Glomerular endothelial cell (primary cell): ENCODE measurements at regions not wholly inside any gene's neighbourhood (a gene's known extent, or its start where the extent isn't known, plus 50 kb on each side); places are given as distances from the start of the nearest gene placed in this dataset.
"Not testable (repeated sequence)": the region's sequence is repeated elsewhere in the genome, so short reads cannot be mapped to it uniquely, and the experiment has no call there.

Source experiments
- DNase-seq: peaks from one replicate; pipeline ENCODE4 v3.0.0-alpha.2; 2011; ENCODE audit warnings: low read depth, low spot score; ENCODE audit errors: extremely low read depth

DNA sequence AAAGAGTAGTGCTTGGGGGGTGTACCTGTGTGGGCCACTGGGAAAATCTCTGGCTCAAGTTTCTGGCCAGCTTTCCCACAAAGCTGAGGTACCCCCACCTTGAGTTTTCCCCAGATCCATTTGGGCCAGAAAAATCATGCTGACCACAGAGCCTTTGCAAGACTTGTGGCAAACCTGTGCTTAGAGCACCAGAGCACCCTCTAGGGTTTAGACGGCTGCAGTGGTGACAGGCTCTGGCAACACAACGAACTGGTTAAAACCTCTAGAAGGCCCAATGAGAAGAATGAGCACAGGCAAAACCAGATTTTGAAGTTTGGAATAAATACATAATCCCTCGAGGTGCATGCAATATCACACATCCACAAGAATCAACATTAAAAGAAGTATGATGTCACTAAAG is 290.7 kb upstream of the FOLH1 start:
- no peak for DNase-seq

DNA sequence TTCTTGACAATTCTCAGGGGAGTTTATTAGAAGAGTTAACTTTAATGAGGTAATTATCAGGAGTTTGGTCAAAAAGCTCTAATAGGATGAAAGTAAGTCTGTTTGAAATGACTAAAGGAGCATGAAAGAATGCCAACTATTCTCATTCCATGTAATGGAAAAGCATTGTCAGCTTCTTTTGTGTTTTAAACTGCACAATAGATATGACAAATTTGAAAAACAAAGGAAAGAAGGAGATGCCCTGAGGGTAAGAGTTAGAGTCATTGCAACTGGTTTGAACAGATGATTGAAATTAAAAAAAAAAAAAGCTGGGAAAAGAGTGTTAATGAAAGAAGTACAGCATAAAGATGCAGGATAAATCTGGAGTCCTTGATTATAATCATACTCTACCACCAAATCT is 296.8 kb upstream of the FOLH1 start:
- DNase-seq, result no peak

DNA sequence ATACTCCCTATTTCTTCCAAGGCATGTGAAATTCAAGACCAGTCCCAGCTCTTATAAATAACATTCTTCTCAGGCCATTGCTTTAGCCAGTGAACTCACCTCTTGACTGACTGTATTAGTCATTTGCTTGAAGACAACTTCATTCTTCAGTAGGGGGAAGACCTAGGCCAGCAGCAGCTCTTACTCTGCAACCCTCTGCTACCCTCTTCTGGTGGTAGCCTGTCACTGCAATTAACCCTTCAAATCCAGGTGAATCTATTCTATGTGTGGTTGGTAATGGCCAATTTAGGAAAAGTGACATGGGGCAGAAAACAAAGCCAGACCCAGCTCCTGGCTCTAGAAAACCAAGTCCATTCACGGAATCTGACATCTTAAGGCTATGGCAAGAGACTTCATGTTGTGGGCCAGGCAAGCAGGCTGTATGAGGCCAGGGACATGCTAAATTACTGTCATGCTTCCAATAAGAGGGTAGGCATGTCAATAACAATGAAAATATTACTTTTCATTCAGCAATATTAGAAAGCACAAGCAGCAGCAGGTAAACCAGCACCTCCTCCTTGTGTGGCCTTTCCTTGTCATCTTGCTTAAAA is 317.9 kb upstream of the FOLH1 start:
- peak; percentile 2 for DNase-seq

DNA sequence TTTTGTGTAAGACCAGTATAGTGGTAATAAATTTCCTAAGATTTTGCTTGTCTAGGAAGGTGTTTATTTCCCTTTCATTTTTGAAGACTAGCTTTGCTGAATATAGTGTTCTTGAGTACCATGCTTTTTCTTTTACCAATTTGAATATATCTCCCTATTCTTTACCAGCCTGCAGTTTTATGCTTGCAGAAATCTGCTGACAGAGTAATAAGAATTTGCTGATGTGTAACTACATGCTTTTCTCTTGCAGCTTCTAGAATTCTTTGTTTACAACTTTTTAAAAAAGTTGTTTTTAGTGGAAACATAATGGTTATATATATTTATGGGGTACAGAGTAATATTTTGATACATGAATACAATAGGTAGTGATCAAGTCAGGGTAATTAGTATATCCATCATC is 324.8 kb upstream of the FOLH1 start:
- DNase-seq, result no peak

DNA sequence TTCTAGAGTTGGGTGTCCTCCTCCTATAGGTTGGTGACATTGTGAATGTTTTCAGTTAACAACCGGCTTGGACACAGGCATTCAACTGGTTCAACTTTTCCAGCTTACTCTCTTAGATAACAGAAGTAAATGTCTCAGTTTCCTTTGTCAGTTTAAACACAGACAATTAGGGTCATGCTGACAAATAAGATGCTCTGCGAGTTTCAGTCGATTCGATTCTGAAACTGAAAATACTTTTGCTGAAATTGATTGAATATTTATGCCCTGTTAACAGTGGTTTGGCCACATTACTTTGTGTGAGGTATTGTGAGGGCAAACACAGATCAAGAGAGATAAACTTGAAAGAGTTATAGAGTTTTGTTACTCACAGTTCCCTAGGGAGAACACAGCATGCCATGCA is 330.5 kb upstream of the FOLH1 start:
- DNase-seq, result not testable (repeated sequence)

DNA sequence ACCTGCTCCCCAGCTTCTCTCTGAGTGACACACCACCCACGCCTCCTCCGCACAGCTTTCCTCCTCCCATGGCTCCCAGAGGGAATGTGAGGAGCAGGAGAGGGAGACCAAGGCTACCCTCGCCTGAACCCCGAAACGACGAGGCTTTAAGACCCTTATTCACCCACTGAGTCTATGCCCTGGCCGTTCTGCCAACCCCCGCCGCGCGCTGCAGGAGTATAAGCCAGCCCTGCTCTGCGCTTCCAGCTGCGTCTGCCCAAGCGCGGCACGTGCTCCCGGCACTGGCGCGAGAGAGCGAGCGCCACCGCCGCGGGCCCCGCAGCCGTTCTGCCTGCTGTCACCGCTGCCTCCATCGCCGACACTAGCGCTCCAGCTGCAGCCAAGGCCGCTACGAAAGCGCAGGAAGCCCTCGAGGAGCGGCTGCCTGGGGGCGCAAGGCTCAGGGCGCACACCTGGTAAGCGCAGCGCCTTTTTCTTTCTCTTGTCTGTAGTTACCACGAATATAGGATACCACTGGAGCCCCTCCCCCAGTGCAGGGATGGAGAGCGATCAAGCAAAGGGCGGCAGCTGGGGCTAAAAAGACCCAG is 350.0 kb upstream of the FOLH1 start:
- not testable (repeated sequence) for DNase-seq

DNA sequence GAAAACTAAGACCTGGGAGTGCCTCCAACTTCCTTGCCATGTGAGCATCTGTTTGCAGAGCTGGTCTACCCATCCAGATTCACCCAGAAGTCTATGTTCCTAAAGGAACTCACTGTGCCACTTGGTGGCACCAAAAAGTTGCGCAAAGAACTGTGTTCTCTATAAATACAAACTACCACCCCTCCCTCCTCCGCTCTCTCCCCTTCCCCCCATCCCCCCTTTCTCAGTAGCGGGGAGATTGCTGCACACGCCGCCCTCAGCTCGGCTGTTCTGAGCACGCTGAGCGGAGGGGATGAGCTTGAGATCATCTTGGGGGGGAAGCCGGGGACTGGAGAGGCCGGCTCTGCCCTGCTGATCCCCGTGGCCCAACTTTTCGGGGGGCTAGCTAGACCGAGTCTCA is 352.2 kb upstream of the FOLH1 start:
- not testable (repeated sequence) for DNase-seq

DNA sequence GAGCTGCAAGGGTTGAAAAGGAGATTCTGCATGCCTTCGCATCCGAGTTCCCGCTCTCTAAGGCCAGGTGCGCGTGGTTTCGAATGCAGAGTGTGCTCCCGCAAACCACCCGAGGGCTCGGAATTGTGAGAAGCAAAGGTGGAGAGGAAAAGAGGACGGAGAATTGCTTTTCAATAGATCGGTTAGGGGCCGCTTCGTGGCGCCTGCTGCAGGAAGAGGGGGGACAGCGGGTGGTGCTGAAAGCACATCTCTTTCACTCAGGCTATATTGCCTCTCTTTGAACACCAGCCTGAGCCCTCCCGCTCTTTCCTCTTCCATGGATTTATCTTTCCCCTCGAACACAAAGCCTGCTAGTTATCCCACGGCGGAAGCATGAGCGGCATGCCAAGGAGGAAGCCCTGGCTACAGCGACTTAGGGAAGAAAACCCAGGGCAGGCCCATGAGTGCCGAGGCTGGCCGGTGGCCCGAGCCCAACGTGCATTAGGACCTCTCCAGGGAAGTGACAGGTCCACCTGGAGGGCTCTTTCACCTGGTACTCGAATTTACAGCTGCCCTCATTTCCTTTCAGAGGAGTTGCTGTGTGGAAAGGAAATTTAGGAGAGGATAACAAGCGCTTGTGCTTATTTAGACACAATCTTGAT is 353.0 kb upstream of the FOLH1 start:
- not testable (repeated sequence) for DNase-seq

DNA sequence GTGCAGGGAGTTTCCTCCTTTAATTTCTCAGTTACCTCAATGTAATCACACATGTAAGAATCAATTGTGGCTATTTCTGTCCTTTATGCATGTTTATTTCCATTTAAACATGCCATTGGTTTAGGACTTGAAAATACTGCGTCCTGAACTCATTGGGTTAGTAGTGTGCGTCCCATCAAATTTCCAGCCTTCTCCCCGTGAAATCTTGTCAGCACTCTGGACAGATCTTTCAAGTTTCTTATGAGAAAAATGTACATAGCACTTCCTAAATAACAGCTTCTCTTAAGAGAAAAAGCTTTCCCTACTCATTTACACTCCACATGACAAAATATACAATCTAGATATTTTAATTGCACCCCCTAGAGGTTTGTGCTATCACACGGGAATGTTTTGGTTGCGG is 353.9 kb upstream of the FOLH1 start:
- not testable (repeated sequence) for DNase-seq

DNA sequence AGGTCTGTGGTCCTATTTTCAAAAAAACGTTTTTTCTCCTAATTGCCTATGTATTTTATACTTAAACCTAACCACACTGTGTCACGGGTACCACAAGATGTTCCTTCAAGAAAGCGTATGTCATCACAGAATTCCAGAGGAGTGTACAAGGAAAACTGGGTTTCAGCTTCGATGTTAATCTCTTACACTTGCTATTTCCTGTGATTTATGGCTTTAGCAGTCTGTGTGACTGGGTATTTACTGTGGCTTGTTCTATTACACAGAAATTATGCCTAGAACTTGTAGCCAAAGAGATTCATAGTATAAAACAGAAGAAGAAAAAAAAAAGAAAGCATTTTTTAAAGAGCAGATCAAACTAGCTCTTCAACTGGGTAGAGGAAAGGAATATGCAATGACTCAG is 371.1 kb upstream of the FOLH1 start:
- not testable (repeated sequence) for DNase-seq

DNA sequence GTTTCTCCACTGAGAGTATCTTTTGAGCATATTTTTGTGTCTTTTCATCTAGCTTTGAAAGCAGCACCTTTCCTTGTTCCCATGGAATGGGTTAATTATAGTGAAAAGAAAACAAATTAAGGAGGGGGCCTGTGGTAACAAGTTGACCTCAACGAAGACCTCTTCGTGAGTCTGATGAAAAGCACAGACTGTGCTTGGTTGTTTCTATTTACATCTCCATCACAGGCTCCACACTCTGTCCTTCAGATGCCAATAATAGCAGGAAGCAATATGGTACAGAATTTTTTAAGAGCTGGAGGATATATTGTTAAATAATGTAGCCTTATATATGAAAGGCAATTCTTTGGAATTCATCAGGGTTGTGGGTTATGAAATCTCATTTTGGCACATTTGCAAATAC is 366.7 kb upstream of the OR4C13 start:
- DNase-seq, result not testable (repeated sequence)

DNA sequence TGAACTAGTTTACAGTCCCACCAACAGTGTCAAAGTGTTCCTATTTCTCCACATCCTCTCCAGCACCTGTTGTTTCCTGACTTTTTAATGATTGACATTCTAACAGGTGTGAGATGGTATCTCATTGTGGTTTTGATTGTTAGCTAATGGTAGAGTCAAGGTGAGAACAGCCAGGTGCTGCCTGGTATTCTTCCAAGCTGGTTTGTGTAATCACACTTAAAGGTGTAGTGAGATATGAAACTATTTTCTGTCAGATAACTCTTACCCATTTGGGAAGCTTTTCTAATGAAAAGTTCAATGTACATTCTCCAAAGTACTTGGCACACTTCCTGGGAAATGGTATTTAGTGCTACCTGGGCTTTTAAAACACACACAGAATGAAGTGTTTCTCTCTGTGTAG is 343.3 kb upstream of the OR4C13 start:
- not testable (repeated sequence) for DNase-seq

DNA sequence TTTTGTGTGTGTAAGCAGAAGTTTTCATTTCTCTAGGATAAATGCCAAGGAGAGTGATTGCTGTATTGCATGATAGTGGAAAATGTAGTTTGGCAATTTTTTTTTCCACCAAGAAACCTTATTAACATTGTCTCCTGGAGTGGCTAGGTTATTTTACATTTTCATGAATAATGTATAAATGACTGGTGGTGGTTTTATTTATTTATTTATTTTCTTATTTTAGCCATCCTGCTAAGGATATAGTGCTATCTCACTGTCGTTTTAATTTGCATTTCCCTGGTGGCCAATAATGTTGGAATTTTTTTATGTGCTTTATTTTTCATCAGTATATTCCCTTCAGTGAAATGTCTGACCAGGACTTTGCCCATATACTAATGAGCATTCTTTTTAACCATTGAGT is 328.3 kb upstream of the OR4C13 start:
- DNase-seq, result not testable (repeated sequence)

DNA sequence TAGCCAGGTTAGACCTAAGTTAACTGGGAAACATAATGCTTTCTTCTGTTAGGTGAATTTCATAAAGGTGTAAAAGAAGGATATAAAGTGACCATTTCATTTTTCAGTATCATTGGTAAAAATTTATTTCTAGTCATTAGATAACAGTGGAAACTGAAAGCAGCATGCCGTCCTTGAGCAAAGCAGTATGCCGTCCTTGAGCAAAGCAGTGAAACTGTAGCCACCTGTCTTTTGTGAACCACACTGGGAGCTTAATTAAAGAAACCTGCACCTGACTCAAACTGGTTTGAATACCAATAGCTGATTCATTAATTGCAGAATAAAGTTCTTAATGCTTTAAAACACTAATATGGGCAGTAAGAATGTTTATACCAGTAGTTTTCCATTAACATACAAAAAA is 281.5 kb upstream of the OR4C13 start:
- not testable (repeated sequence) for DNase-seq

DNA sequence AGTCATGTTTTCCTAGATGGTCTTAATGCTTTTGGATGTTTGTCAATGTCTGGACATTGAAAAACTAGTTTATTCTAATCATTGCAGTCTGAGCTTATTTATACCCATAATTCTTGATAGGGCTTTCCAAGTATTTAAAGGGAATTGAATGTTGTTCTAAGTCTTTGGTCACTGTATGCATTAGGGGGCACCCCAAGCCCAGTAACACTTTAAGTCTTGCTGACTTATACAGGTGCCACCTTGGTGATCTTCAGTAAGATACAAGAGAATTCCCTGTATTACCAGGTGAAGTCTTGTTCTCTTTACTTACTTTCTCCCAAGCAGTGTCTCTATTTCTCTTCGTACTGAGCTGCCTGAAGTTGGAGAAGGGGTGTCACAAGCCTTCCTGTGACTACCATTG is 250.1 kb upstream of the OR4C13 start:
- DNase-seq, result not testable (repeated sequence)

DNA sequence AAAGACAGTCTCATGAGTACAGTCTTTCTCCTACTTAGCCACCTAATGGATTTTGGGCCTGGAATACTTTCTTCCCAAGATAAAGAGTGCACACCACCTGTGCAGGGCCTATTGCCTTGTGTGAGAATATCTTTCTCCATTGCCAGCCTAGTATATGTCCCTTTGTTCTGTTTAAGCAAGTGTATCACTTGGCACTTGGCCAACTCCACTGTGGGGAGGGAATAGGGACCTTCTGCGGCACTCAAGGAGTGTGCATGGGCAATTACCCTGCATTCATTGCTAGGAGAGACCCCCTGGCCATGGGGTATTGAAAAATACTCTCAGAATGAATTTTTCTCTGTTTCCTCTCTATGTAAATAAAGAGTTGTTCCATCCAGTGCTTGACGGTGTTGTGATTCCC is 201.7 kb upstream of the OR4C13 start:
- DNase-seq, result not testable (repeated sequence)

DNA sequence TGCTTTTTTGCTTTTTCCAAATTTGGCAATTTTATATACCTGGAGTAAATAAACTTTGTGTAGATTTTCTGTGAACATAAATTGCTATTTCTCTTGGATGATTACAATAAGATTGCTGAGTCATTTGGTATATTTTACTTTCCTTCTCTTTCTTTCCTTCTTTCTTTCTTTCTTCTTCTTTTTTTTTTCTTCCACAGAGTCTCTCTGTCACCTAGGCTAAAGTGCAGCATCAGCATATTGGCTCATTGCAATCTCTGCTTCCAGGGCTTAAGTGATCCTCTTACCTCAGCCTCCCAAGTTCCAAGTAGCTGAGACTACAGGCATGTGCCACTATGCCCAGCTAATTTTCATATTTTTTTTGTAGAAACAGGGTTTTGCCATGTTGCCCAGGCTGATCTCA is 201.2 kb upstream of the OR4C13 start:
- DNase-seq, result not testable (repeated sequence)

DNA sequence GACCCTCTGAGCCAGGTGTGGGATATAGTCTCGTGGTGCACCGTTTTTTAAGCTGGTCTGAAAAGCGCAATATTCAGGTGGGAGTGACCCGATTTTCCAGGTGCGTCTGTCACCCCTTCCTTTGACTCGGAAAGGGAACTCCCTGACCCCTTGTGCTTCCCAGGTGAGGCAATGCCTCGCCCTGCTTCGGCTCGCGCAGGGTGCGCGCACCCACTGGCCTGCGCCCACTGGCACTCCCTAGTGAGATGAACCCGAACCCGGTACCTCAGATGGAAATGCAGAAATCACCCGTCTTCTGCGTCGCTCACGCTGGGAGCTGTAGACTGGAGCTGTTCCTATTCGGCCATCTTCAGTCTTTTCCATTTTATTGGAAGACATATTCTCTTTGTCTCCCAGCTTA is 171.4 kb upstream of the OR4C13 start:
- DNase-seq, result not testable (repeated sequence)

DNA sequence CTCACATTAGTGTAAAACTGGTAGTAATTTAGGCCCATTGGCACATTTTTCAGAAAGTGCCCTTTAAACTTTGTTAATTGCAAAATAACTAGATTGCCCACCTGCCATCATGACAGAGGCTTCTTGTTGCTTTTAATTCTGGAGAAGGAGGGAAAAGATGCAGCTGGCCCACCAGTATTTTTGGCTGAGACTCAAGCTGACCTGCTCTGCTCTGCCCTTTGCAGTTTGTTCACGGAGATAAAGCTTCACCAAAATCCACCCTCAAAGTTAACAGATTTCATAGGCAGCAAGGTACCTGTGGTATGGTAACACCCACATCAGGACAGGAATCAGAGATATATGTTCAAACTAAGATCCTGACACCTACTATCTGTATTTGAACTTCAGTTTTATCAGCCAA is 170.2 kb upstream of the OR4C13 start:
- not testable (repeated sequence) for DNase-seq

DNA sequence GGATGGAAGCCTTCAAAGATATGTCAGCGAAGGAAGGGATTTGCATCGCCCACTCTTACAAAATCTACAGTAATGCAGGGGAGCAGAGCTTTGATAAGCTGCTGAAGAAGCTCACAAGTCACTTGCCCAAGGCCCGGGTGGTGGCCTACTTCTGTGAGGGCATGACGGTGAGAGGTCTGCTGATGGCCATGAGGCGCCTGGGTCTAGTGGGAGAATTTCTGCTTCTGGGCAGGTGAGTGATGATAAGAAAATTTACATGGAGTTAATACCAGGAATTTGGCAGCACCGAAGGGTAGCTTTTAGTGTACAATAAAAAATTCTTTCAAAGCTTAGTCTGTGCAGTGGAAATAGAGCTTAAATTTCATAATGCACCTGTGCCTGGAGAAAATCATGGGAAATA is 168.3 kb upstream of the OR4C13 start:
- not testable (repeated sequence) for DNase-seq

DNA sequence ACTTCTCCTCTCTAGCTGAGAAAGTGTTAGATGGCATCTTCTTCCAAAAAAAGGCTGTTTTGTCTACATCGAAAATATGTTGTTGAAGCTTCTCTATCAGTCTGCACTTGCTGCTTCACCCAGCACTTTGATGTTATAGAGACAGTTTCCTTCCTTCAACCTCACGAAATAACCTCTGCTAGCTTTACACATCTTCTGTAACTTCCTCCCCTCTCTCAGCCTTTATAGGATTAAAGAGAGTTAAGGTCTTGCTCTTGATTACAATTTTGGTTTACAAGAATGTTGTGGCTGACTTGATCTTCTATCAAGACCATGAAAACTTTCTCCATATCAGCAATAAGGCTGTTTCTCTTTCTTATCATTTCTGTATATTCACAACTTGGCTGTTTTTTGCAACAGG is 162.4 kb upstream of the OR4C13 start:
- not testable (repeated sequence) for DNase-seq

DNA sequence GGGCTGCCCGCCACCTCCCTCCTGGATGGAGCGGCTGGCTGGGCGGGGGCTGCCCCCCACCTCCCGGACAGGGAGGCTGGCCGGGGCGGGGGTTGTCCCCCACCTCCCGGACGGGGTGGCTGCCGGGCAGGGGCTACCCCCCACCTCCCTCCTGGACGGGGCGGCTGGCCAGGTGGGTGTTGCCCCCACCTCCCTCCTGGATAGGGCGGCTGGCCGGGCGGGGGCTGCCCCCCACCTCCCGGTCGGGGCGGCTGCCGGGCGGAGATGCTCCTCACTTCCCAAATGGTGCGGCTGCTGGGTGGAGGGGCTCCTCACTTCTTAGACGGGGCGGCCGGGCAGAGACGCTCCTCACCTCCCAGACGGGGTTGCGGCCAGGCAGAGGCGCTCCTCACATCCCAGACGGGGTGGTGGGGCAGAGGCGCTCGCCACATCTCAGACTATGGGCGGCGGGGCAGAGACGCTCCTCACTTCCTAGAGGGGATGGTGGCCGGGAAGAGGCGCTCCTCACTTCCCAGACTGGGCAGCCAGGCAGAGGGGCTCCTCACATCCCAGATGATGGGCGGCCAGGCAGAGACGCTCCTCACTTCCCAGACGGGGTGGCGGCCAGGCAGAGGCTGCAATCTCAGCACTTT is 153.9 kb upstream of the OR4C13 start:
- DNase-seq, result not testable (repeated sequence)
